SK-N-SH (cell line): ENCODE measurements at regions not wholly inside any gene's neighbourhood (a gene's known extent, or its start where the extent isn't known, plus 50 kb on each side); places are given as distances from the start of the nearest gene placed in this dataset.
A peak's percentile ranks its signal among the peaks of the same experiment; 100 is the strongest.

Experiments
- CTCF ChIA-PET: fragments of 300-600, 350-600 bp; formaldehyde crosslinking; extraction: SDS; loops from one replicate; lab custom pipeline; 2021; lab: Yijun Ruan, JAX
- POLR2A ChIA-PET: fragments of 350-600 bp; sonication (Branson Sonifier 250); formaldehyde crosslinking; extraction: SDS; loops from one replicate; lab custom pipeline; 2020; ENCODE audit warnings: antibody characterized with exemption, inconsistent platforms; lab: Yijun Ruan, JAX
- DNase-seq: peaks from one replicate; pipeline ENCODE4 v3.0.0; 2012
- H2AFZ ChIP-seq: fragments of 200-600 bp; sonication (generic); 2 replicates; pipeline ENCODE4 v1.8.1; 2016; ENCODE audit warnings: antibody characterized with exemption, mild to moderate bottlenecking, low read depth
- H3F3A ChIP-seq: fragments of 200-600 bp; sonication (generic); replicated peaks from 2 replicates; pipeline ENCODE3; 2016; ENCODE audit warnings: antibody characterized with exemption, mild to moderate bottlenecking; ENCODE audit not compliant: insufficient read depth
- H3K27ac ChIP-seq, 2 experiments: fragments of 200-500 bp in 1 of 2; fragments of 200-600 bp in 1 of 2; sonication (Bioruptor generic) in 1 of 2; sonication (generic), shearing (Covaris generic) in 1 of 2; 2 replicates each; pipeline versions ENCODE4 v1.5.1 to v1.6.1; 2014 to 2016; ENCODE audit warnings: low read depth in 2 of 2, inconsistent platforms in 1 of 2, low read length in 1 of 2, mild to moderate bottlenecking in 1 of 2, mixed read lengths in 1 of 2
- H3K27me3 ChIP-seq: fragments of 200-600 bp; sonication (generic), shearing (Covaris generic); 2 replicates; pipeline ENCODE4 v1.6.1; 2016; ENCODE audit warnings: mixed run types; ENCODE audit not compliant: insufficient read depth
- H3K36me3 ChIP-seq, 2 experiments: fragments of 200-500 bp in 1 of 2; fragments of 200-600 bp in 1 of 2; sonication (Bioruptor generic) in 1 of 2; sonication (generic) in 1 of 2; replicated peaks in 1 of 2; 2 replicates each; pipeline versions ENCODE3 to v1.5.1; 2014 to 2016; ENCODE audit warnings: low read length in 1 of 2, mild to moderate bottlenecking in 1 of 2; ENCODE audit not compliant: insufficient read depth in 2 of 2, control insufficient read depth in 1 of 2
- H3K4me1 ChIP-seq, 2 experiments: fragments of 200-500 bp in 1 of 2; fragments of 200-600 bp in 1 of 2; sonication (Bioruptor generic) in 1 of 2; sonication (generic), shearing (Covaris generic) in 1 of 2; 2 replicates each; pipeline versions ENCODE4 v1.5.1 to v1.6.1; 2014 to 2016; ENCODE audit warnings: low read depth in 1 of 2, low read length in 1 of 2, mixed run types in 1 of 2; ENCODE audit not compliant: insufficient read depth in 2 of 2, control insufficient read depth in 1 of 2
- H3K4me2 ChIP-seq: fragments of 200-600 bp; sonication (generic), shearing (Covaris generic); 2 replicates; pipeline ENCODE4 v1.6.1; 2017; ENCODE audit warnings: mixed run types
- H3K4me3 ChIP-seq, 2 experiments: fragments of 200-500 bp in 1 of 2; fragments of 200-600 bp in 1 of 2; sonication (Bioruptor generic) in 1 of 2; sonication (generic), shearing (Covaris generic) in 1 of 2; 2 replicates each; pipeline versions ENCODE4 v1.5.1 to v1.8.1; 2014 to 2016; ENCODE audit warnings: low read depth in 2 of 2, inconsistent platforms in 1 of 2, low read length in 1 of 2, mild to moderate bottlenecking in 1 of 2, mixed read lengths in 1 of 2, moderate library complexity in 1 of 2
- H3K79me2 ChIP-seq: fragments of 200-600 bp; sonication (generic); 2 replicates; pipeline ENCODE4 v1.8.1; 2017; ENCODE audit warnings: mild to moderate bottlenecking; ENCODE audit not compliant: insufficient read depth
- H3K9ac ChIP-seq: fragments of 200-600 bp; sonication (generic); 2 replicates; pipeline ENCODE4 v1.6.1; 2017; ENCODE audit warnings: mixed run types
- H3K9me2 ChIP-seq: fragments of 200-600 bp; sonication (generic); 2 replicates; pipeline ENCODE4 v1.6.1; 2017; ENCODE audit warnings: mixed run types
- H3K9me3 ChIP-seq: fragments of 200-600 bp; sonication (generic); 2 replicates; pipeline ENCODE4 v1.6.1; 2017; ENCODE audit warnings: mixed run types, mild to moderate bottlenecking, moderate library complexity
- H4K20me1 ChIP-seq: fragments of 200-600 bp; sonication (generic); 2 replicates; pipeline ENCODE4 v1.6.1; 2017; ENCODE audit warnings: mild to moderate bottlenecking, mixed run types; ENCODE audit not compliant: insufficient read depth
- EZH2phosphoT487 ChIP-seq: fragments of 200-600 bp; sonication (generic); IDR thresholded peaks from 2 replicates; pipeline ENCODE4 v1.6.1; 2017; ENCODE audit warnings: low read depth, mixed run types, mild to moderate bottlenecking, antibody characterized with exemption, moderate library complexity, borderline replicate concordance
- FOSL2 ChIP-seq: IDR thresholded peaks from 2 replicates; pipeline ENCODE4 v1.4.0; 2012; ENCODE audit warnings: low read depth, mild to moderate bottlenecking, moderate library complexity, borderline replicate concordance
- FOXJ3 ChIP-seq: sonication (generic); formaldehyde crosslinking; IDR thresholded peaks from 2 replicates; pipeline ENCODE4 v1.5.1; 2020; ENCODE audit warnings: mild to moderate bottlenecking, missing genetic modification reagents
- FOXM1 ChIP-seq: IDR thresholded peaks from 2 replicates; pipeline ENCODE4 v1.4.0; 2012; ENCODE audit warnings: low read depth, mild to moderate bottlenecking
- GABPA ChIP-seq: IDR thresholded peaks from 2 replicates; pipeline ENCODE4 v1.4.0; 2012; ENCODE audit warnings: low read depth, mild to moderate bottlenecking
- GATA2 ChIP-seq: sonication (generic); formaldehyde crosslinking; IDR thresholded peaks from 2 replicates; pipeline ENCODE4 v1.5.0; 2020; ENCODE audit warnings: mild to moderate bottlenecking, missing genetic modification reagents
- JUND ChIP-seq: IDR thresholded peaks from 2 replicates; pipeline ENCODE4 v1.4.0; 2012
- RFX5 ChIP-seq: IDR thresholded peaks from 2 replicates; pipeline ENCODE4 v1.6.1; 2012; ENCODE audit warnings: mild to moderate bottlenecking, improper control_type of control experiment, low read length
- TCF12 ChIP-seq: IDR thresholded peaks from 2 replicates; pipeline ENCODE4 v1.4.0; 2012
- WGBS: methylation state at CpG from one replicate; pipeline ENCODE4 v1.1.6; 2017; ENCODE audit warnings: low lambda C conversion rate; 5-methylcytosine and 5-hydroxymethylcytosine counted together
- TF ChIP-seq, protein P1 (sequence below): fragments of 150-350 bp; IDR thresholded peaks from 2 replicates; pipeline ENCODE4 v1.6.1; 2017; ENCODE audit warnings: antibody characterized with exemption, low read length, low read depth, borderline replicate concordance
- TF ChIP-seq, protein P2 (sequence below): IDR thresholded peaks from 2 replicates; pipeline ENCODE4 v1.4.0; 2012; ENCODE audit warnings: low read depth, borderline replicate concordance

GRCh38 chr2:42904576-42904876 lies 112.1 kb upstream of the HAAO start:
- DNase-seq, result no peak
- H3K79me2 ChIP-seq, result no peaks in the 10 kb centered on the region
- ChIA-PET POLR2A (no interaction called here), CTCF (interaction anchor here (1.3 to 3.9 kb wide), 5 partner anchors 14 to 580 kb away, joined by 3 to 20 read pairs (median 8); no protein-coding TSS in a partner anchor)
- H3K9ac ChIP-seq, result no peak overlapping the region
- H3K4me2 ChIP-seq, result no peak overlapping the region
- no peaks in the 10 kb centered on the region for H3K36me3 ChIP-seq
- no peaks in the 10 kb centered on the region for H3F3A ChIP-seq
- TF ChIP-seq RFX5 (no peak), GABPA (no peak), EZH2phosphoT487 (no peak), FOXJ3 (CRISPR knock-in tag) (no peak), TCF12 (no peak), FOSL2 (no peak)
- TF ChIP-seq, protein P1, sequence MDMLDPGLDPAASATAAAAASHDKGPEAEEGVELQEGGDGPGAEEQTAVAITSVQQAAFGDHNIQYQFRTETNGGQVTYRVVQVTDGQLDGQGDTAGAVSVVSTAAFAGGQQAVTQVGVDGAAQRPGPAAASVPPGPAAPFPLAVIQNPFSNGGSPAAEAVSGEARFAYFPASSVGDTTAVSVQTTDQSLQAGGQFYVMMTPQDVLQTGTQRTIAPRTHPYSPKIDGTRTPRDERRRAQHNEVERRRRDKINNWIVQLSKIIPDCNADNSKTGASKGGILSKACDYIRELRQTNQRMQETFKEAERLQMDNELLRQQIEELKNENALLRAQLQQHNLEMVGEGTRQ, result no peak
- TF ChIP-seq, protein P2, sequence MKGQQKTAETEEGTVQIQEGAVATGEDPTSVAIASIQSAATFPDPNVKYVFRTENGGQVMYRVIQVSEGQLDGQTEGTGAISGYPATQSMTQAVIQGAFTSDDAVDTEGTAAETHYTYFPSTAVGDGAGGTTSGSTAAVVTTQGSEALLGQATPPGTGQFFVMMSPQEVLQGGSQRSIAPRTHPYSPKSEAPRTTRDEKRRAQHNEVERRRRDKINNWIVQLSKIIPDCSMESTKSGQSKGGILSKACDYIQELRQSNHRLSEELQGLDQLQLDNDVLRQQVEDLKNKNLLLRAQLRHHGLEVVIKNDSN, result no peak
- no peaks in the 10 kb centered on the region for H4K20me1 ChIP-seq
- H3K4me1 ChIP-seq, result peaks cover 10 to 44% of the 10 kb centered on the region in 2 experiments
- H3K9me3 ChIP-seq, result no peaks in the 10 kb centered on the region
- no peaks in the 10 kb centered on the region for H3K9me2 ChIP-seq
- H2AFZ ChIP-seq, result no peak overlapping the region
- no peak overlapping the region for H3K4me3 ChIP-seq
- WGBS, result 89% methylated on average over 3 of the region's 3 CpGs
- no peak overlapping the region for H3K27ac ChIP-seq
- H3K27me3 ChIP-seq, result no peaks in the 10 kb centered on the region

DNA sequence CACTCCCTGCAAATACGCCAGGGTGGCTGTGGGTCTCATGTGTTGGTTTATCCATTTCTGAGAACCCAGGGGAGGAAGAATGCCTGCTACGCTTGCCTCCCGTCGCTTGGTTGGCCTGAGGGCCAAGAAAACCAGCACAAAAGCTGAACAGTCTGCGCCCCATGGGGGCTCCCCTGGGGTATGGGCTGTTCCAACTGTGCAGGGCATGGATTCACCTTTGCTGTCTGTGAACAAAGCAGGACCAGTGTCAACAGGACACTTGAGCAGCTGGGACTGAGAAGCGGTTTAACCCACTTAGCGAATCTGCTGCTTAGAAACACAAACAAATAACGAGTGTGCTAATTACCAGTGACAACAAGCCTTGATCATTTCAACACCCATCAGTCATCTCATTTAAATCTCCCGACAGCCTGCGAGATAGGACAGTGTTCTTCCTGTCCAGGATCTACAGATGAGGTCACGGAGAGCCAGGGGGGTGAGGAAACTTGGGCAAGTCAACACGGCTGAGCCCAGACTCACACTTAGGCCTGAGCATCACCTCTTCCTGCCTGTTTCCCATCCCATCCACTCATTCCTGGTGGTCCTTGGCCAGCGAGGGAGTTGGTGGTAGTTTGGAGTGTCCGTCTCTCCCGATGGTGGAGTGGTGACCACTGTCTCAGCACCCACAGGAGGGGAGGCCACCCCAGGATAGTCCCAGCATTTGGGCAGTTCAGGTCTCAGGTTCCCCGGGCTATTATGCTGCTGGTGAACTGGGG lies 111.6 kb upstream of the HAAO start:
- H3F3A ChIP-seq, result no peaks in the 10 kb centered on the region
- H2AFZ ChIP-seq, result no peak overlapping the region
- TF ChIP-seq GATA2 (CRISPR knock-in tag) (no peak), EZH2phosphoT487 (no peak), FOXM1 (no peak), JUND (no peak)
- H3K79me2 ChIP-seq, result no peaks in the 10 kb centered on the region
- POLR2A ChIA-PET, result no interaction called here
- no peaks in the 10 kb centered on the region for H3K9me3 ChIP-seq
- H3K4me2 ChIP-seq, result no peak overlapping the region
- no peak overlapping the region for H3K27ac ChIP-seq
- peak; percentile 40 for DNase-seq
- H3K4me1 ChIP-seq, result peaks cover 10 to 44% of the 10 kb centered on the region in 2 experiments
- no peaks in the 10 kb centered on the region for H3K9me2 ChIP-seq
- H3K36me3 ChIP-seq, result no peaks in the 10 kb centered on the region
- H3K4me3 ChIP-seq, result no peak overlapping the region
- H3K9ac ChIP-seq, result no peak overlapping the region
- WGBS, result 88% methylated on average over 13 of the region's 16 CpGs
- CTCF ChIA-PET, result interaction anchor here (0.8 to 3.2 kb wide), 4 partner anchors 19 to 581 kb away, joined by 3 to 8 read pairs (median 6); no protein-coding TSS in a partner anchor
- no peaks in the 10 kb centered on the region for H3K27me3 ChIP-seq
- no peaks in the 10 kb centered on the region for H4K20me1 ChIP-seq
